GM10248 (cell line): ENCODE measurements at regions not wholly inside any gene's neighbourhood (a gene's known extent, or its start where the extent isn't known, plus 50 kb on each side); places are given as distances from the start of the nearest gene placed in this dataset.

ENCODE experiments used
- CTCF ChIA-PET: fragments of 300-600 bp; sonication (Branson Sonifier 250); formaldehyde crosslinking; extraction: SDS; loops from one replicate; lab custom pipeline; 2021; ENCODE audit warnings: antibody characterized with exemption; lab: Yijun Ruan, JAX
- POLR2A ChIA-PET: fragments of 350-650 bp; sonication (Branson Sonifier 250); formaldehyde crosslinking; extraction: SDS; loops from one replicate; lab custom pipeline; 2020; ENCODE audit warnings: antibody characterized with exemption; lab: Yijun Ruan, JAX
- DNase-seq: peaks from one replicate; pipeline ENCODE4 v3.0.0; 2012; ENCODE audit errors: extremely low spot score
- CTCF ChIP-seq: IDR thresholded peaks from 2 replicates; pipeline ENCODE4 v1.5.1; 2012; ENCODE audit warnings: mild to moderate bottlenecking, low read depth; ENCODE audit errors: extremely low read depth, missing control alignments, control extremely low read depth

DNA sequence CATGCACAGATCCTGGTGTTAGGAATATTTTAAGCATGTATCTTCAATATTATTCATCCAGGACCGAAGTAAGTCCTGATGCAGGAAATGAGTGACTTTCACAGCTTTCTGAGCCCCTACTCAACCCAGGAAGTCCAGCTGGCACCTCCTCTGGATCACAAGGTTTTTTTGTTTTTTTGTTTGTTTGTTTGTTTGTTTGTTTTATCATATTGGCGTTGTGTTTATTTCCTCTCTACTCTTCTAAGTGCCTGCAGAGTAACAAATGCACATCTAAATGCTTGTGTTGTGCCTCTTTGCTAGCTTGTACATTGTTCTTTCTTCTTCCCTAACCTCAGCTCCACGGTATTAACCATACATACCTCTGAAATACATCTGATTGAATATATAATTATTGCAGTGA, 594.3 kb upstream of the ADGRB3 start:
- POLR2A ChIA-PET = no interaction called here
- CTCF ChIA-PET = no interaction called here
- DNase-seq = no peak
- TF ChIP-seq CTCF = no peak

DNA sequence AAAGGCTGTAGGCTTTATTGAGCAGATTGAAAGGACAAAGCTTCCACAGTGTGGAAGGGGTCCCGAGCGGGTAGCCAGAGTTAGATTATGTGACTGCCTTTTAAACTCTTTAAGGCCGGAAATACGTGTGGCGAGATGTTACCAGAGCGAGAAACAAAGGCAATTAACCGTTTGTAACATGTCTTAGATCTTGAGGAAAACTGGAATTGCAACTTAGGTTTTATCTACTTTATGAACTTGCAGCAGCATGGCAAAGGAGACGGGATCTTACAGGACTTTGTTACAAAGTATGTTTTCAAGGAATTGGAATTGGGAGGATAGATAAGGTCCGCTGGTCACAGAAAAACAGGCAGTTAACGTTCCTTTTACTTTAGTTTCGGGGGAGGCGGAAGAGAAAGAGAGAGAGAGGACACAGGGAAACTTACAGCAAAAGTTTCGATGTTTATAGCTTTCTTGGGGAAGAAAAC, 594.7 kb upstream of the ADGRB3 start:
- ChIA-PET POLR2A (no interaction called here), CTCF (no interaction called here)
- TF ChIP-seq CTCF = no peak
- DNase-seq = no peak

DNA sequence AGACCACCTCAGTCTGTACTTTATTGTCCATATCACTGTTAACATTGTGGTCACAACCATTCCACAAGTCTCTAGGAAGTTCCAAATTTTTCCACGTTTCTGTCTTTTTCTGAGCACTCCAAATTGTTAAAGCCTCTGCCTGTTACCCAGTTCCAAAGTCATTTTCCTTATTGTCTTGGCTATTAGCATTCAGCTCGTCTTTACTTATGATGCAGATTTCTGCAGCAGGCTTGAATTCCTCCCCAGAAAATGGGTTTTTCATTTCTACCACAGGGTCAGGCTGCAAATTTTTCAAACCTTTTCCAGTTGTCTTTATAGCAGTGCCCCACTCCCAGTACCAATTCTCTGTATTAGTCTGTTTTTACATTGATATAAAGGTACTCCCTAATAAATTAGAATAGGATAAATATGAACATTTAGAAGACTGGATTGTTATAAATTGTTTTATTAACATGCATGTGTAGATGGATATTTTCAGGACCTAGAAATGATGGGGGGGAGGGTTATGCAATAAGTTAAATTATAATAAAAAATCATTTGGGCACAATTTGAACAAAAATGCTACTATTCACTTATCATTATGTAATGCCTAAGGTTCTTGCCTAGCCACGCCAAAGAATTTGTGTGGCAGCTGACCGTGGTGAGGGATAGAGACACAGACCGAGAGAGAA, 595.3 kb upstream of the ADGRB3 start:
- POLR2A ChIA-PET = no interaction called here
- no peak for TF ChIP-seq CTCF
- DNase-seq = no peak
- CTCF ChIA-PET = no interaction called here

- no peak for TF ChIP-seq CTCF
- POLR2A ChIA-PET = no interaction called here
- no peak for DNase-seq
- CTCF ChIA-PET = no interaction called here
Measured at GRCh38 chr6:68038815-68039408, 596.2 kb upstream of the ADGRB3 start.

DNA sequence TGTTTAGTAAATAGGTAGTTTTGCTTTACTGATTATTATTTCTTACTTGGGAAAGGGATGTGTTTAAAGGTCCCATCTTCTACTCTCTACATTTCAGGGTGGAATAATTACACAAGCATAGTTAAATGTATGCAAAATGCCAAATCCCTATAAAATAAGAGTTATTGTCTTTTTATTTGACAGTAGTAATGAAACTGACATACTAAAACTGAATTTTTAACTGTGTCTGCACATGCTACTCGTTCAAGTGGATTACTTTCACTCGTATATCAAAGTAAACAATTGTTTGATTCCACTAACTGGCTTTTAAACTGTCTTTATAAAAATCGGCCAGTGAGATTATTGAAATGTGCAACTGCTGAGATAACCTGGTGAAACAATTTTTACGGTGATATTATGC, 602.9 kb upstream of the ADGRB3 start:
- no peak for TF ChIP-seq CTCF
- ChIA-PET POLR2A (no interaction called here), CTCF (no interaction called here)

GRCh38 chr6:68031054-68031453, 604.0 kb upstream of the ADGRB3 start:
- CTCF ChIA-PET = no interaction called here
- TF ChIP-seq CTCF = no peak

More for the DNA sequence above, 602.9 kb upstream of the ADGRB3 start:
- no peak for DNase-seq

More at GRCh38 chr6:68031054-68031453, 604.0 kb upstream of the ADGRB3 start:
- DNase-seq = no peak
- POLR2A ChIA-PET = no interaction called here
